Endothelial cell of umbilical vein (primary cell): ENCODE measurements at regions not wholly inside any gene's neighbourhood (a gene's known extent, or its start where the extent isn't known, plus 50 kb on each side); places are given as distances from the start of the nearest gene placed in this dataset.

Source experiments
- BruUV-seq: library from RNA; stranded (reverse); fragments of 400-500 nt; replicated peaks from 2 replicates; lab custom pipeline; 2021; lab: Mats Ljungman, UMichigan
- CTCF ChIA-PET: fragments of 300-600, 350-600 bp; sonication (Branson Sonifier 250); formaldehyde crosslinking; loops from one replicate; lab custom pipeline; 2021; ENCODE audit warnings: antibody characterized with exemption, inconsistent platforms; lab: Charles Lee
- POLR2A ChIA-PET: fragments of 300-600, 350-600 bp; sonication (Branson Sonifier 250); formaldehyde crosslinking; loops from one replicate; lab custom pipeline; 2021; ENCODE audit warnings: antibody characterized with exemption, inconsistent platforms; lab: Charles Lee
- DNase-seq: peaks from one replicate; pipeline ENCODE4 v3.0.0-alpha.2; 2011; ENCODE audit warnings: low read depth, low spot score
- FAIRE-seq: peaks from 2 replicates; lab custom pipeline; 2011; peaks lifted over from hg19 to GRCh38; lab: Jason Lieb, UNC
- H2AFZ ChIP-seq: 2 replicates; pipeline ENCODE4 v1.6.0; 2012; ENCODE audit warnings: low read depth, low read length, control low read depth, inconsistent platforms
- H3K27ac ChIP-seq: 2 replicates; pipeline ENCODE4 v1.5.1; 2011; ENCODE audit warnings: low read depth, mild to moderate bottlenecking, control low read depth, low read length, moderate library complexity; ENCODE audit not compliant: insufficient read depth
- H3K27me3 ChIP-seq, 2 experiments: 2 replicates each; pipeline versions ENCODE4 v1.6.0 to v1.6.1; 2011; ENCODE audit warnings: low read length in 2 of 2, mixed read lengths in 1 of 2; ENCODE audit not compliant: control insufficient read depth in 2 of 2, insufficient read depth in 2 of 2
- H3K36me3 ChIP-seq, 2 experiments: 2 replicates in 1 of 2; 3 replicates in 1 of 2; pipeline ENCODE4 v1.5.1; 2011; ENCODE audit warnings: low read length in 2 of 2, mild to moderate bottlenecking in 1 of 2, moderate library complexity in 1 of 2; ENCODE audit not compliant: control insufficient read depth in 2 of 2, insufficient read depth in 2 of 2; ENCODE audit errors: extremely low read depth in 1 of 2
- H3K4me1 ChIP-seq: 3 replicates; pipeline ENCODE4 v1.5.1; 2011; ENCODE audit warnings: mild to moderate bottlenecking, low read length; ENCODE audit not compliant: control insufficient read depth, insufficient read depth; ENCODE audit errors: extremely low read depth
- H3K4me2 ChIP-seq: 2 replicates; pipeline ENCODE4 v1.6.1; 2011; ENCODE audit warnings: low read length, control low read depth, mixed read lengths; ENCODE audit not compliant: insufficient read depth
- H3K4me3 ChIP-seq, 3 experiments: fragments of 200-600 bp in 1 of 3; sonication (generic), shearing (Covaris generic) in 1 of 3; replicated peaks in 1 of 3; 2 replicates each; pipeline ENCODE4 v1.5.1; 2011 to 2016; ENCODE audit warnings: control low read depth in 3 of 3, low read length in 3 of 3, mild to moderate bottlenecking in 2 of 3, inconsistent platforms in 1 of 3, low read depth in 1 of 3, moderate library complexity in 1 of 3; ENCODE audit not compliant: insufficient read depth in 1 of 3
- H3K79me2 ChIP-seq: 2 replicates; pipeline ENCODE4 v1.6.0; 2012; ENCODE audit warnings: low read length, inconsistent platforms; ENCODE audit not compliant: control insufficient read depth, insufficient read depth
- H3K9ac ChIP-seq: replicated peaks from 2 replicates; pipeline ENCODE3; 2011; ENCODE audit warnings: low read length, control low read depth; ENCODE audit not compliant: insufficient read depth; ENCODE audit errors: extremely low read depth
- H3K9me1 ChIP-seq: replicated peaks from 3 replicates; pipeline ENCODE4 v1.6.0; 2011; ENCODE audit warnings: mild to moderate bottlenecking, low read length; ENCODE audit not compliant: control insufficient read depth, insufficient read depth; ENCODE audit errors: extremely low read depth
- H3K9me3 ChIP-seq: replicated peaks from 2 replicates; pipeline ENCODE4 v1.5.1; 2012; ENCODE audit warnings: low read length, inconsistent platforms; ENCODE audit not compliant: control insufficient read depth, insufficient read depth
- H4K20me1 ChIP-seq: replicated peaks from 2 replicates; pipeline ENCODE3; 2011; ENCODE audit warnings: mild to moderate bottlenecking, low read length; ENCODE audit not compliant: control insufficient read depth, insufficient read depth; ENCODE audit errors: extremely low read depth
- CTCF ChIP-seq, 2 donors: IDR thresholded peaks; 1 replicate in 1 of 2; 2 replicates in 1 of 2; pipeline ENCODE4 v1.5.1; 2011; ENCODE audit warnings: low read length in 2 of 2, mild to moderate bottlenecking in 2 of 2, moderate library complexity in 2 of 2, control low read depth in 1 of 2, inconsistent platforms in 1 of 2, low read depth in 1 of 2; ENCODE audit not compliant: insufficient read depth in 1 of 2; ENCODE audit errors: extremely low read depth in 1 of 2
- EZH2 ChIP-seq: IDR thresholded peaks from 2 replicates; pipeline ENCODE4 v1.6.1; 2012; ENCODE audit warnings: borderline replicate concordance, low read depth, mild to moderate bottlenecking, moderate library complexity, low read length, inconsistent platforms; ENCODE audit not compliant: severe bottlenecking
- FOS ChIP-seq: IDR thresholded peaks from 2 replicates; pipeline ENCODE4 v1.6.1; 2011; ENCODE audit warnings: mild to moderate bottlenecking, low read length, moderate library complexity, borderline replicate concordance; ENCODE audit not compliant: insufficient read depth
- GATA2 ChIP-seq: IDR thresholded peaks from 2 replicates; pipeline ENCODE4 v1.7.0; 2011; ENCODE audit warnings: low read depth, mild to moderate bottlenecking, moderate library complexity, mixed read lengths, low read length; ENCODE audit not compliant: insufficient read length, insufficient read depth
- JUN ChIP-seq: IDR thresholded peaks from 2 replicates; pipeline ENCODE4 v1.6.1; 2011; ENCODE audit warnings: borderline replicate concordance, low read depth; ENCODE audit not compliant: insufficient read length, insufficient read depth
- MAX ChIP-seq: IDR thresholded peaks from 2 replicates; pipeline ENCODE4 v1.6.1; 2011; ENCODE audit not compliant: insufficient read depth, insufficient read length
- MYC ChIP-seq: IDR thresholded peaks from one replicate; pipeline ENCODE4 v1.6.1; 2011; ENCODE audit warnings: mild to moderate bottlenecking, low read depth, low read length
- POLR2A ChIP-seq: IDR thresholded peaks from 2 replicates; pipeline ENCODE4 v1.6.1; 2012; ENCODE audit warnings: low read depth, mild to moderate bottlenecking, control low read depth, low read length
- POLR2AphosphoS5 ChIP-seq: IDR thresholded peaks from 2 replicates; pipeline ENCODE4 v1.6.1; 2012; ENCODE audit warnings: low read depth, mild to moderate bottlenecking, control low read depth, low read length, moderate library complexity; ENCODE audit not compliant: insufficient read depth
- dilution Hi-C: fragments of 300-500 bp; cut with MboI; formaldehyde crosslinking; loops from one replicate; pipeline ENCODE4 v1.15.0; 2019; ENCODE audit warnings: low sequenced_read_pairs; ENCODE audit not compliant: extremely low pct_ligation_motif_present
- intact Hi-C: fragments of 100-400 bp; cut with micrococcal nuclease; formaldehyde crosslinking; loops from one replicate; pipeline ENCODE4 v1.10.0; 2022

DNA sequence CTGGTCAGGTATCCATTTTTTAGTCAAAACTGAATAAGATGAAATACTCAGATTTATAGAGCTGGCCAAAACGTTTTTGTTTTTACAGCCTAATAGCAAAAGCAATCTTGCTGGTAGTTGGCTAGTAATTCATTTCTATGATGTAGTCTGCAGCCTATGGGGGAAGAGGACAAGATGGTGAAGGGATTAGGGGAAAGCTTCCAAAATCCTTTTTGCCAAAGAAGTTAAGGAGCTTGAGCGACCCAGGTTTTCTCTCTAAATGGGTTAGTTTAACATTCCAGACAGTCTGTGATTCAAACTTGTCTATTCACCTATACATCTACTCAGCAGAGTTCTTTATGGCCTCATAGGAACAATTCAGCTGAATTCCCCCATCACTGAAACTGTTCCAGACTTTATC lies 89.8 kb upstream of the SPRY1 start:
- CTCF ChIA-PET, result no interaction called here
- TF ChIP-seq MAX, result no peak
- no peak for TF ChIP-seq GATA2
- intact Hi-C loops, result no loop called here
- DNase-seq (no peak), FAIRE-seq (no peak)
- no peak overlapping the region for H3K27ac ChIP-seq
- H3K79me2 ChIP-seq, result no peaks in the 10 kb centered on the region
- no peaks in the 10 kb centered on the region for H4K20me1 ChIP-seq
- no TSS peak for BruUV-seq
- no peak overlapping the region for H3K4me3 ChIP-seq
- H3K36me3 ChIP-seq, result no peaks in the 10 kb centered on the region
- no peaks in the 10 kb centered on the region for H3K27me3 ChIP-seq
- H3K4me2 ChIP-seq, result no peak overlapping the region
- H2AFZ ChIP-seq, result no peak overlapping the region
- no peaks in the 10 kb centered on the region for H3K4me1 ChIP-seq
- POLR2A ChIA-PET, result no interaction called here
- no peak overlapping the region for H3K9ac ChIP-seq
- dilution Hi-C loops, result no loop called here
- no peaks in the 10 kb centered on the region for H3K9me1 ChIP-seq
- no peaks in the 10 kb centered on the region for H3K9me3 ChIP-seq

DNA sequence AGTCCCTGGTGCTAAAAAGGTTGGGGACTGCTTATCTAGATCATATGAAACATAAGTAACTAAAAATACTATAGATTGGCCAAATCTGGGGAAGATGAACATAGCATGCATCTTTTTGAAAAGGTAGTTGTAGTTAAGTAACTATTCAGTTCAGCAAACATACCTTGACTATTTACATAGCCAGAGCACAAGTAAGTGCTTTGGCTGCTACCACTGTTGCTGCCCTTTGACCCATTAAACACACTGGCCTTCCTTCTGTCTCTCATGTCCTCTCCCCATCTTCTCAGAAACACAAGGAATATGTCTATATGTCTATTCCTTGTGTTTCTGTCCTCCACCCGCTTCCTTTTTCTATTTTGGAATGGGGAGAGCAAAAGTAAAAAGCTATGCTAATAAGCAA lies 87.9 kb upstream of the SPRY1 start:
- no peaks in the 10 kb centered on the region for H3K79me2 ChIP-seq
- no peak overlapping the region for H3K27ac ChIP-seq
- no peak overlapping the region for H3K9ac ChIP-seq
- CTCF ChIA-PET, result no interaction called here
- DNase-seq (no peak), FAIRE-seq (no peak)
- no peaks in the 10 kb centered on the region for H3K36me3 ChIP-seq
- H3K4me1 ChIP-seq, result no peaks in the 10 kb centered on the region
- H3K4me2 ChIP-seq, result no peak overlapping the region
- intact Hi-C loops, result no loop called here
- H3K4me3 ChIP-seq, result no peak overlapping the region
- POLR2A ChIA-PET, result no interaction called here
- TF ChIP-seq MYC, result no peak
- no peak for TF ChIP-seq JUN
- no peak for TF ChIP-seq MAX
- TF ChIP-seq POLR2AphosphoS5, result no peak
- no peak for TF ChIP-seq EZH2
- TF ChIP-seq POLR2A, result no peak
- no peak for TF ChIP-seq FOS
- no peak for TF ChIP-seq CTCF (IDR thresholded peaks at IDR 0.05; ENCODE audit: extremely low read depth in 1 of 2, insufficient read depth in 1 of 2, low read depth in 1 of 2, low read length in 2 of 2)
- TF ChIP-seq GATA2, result no peak
- BruUV-seq, result no TSS peak
- dilution Hi-C loops, result no loop called here
- no peaks in the 10 kb centered on the region for H4K20me1 ChIP-seq
- H3K27me3 ChIP-seq, result no peaks in the 10 kb centered on the region
- H3K9me1 ChIP-seq, result no peaks in the 10 kb centered on the region
- no peak overlapping the region for H2AFZ ChIP-seq
- no peaks in the 10 kb centered on the region for H3K9me3 ChIP-seq
